ENCODE measurements at regions not wholly inside any gene's neighbourhood (a gene's known extent, or its start where the extent isn't known, plus 50 kb on each side); places are given as distances from the start of the nearest gene placed in this dataset.

- Histone ChIP-seq H3K9me1 (ENCODE audit: control insufficient read depth, extremely low read depth, insufficient read depth, low read length) (no peaks in the 10 kb centered on the region), H4K20me1 (ENCODE audit: control insufficient read depth, extremely low read depth, insufficient read depth, low read length) (no peaks in the 10 kb centered on the region), H3K9me3 (ENCODE audit: control insufficient read depth, low read depth, low read length) (no peaks in the 10 kb centered on the region), H3K4me3 (ENCODE audit: control insufficient read depth in 2 of 3, extremely low read depth in 1 of 3, insufficient read depth in 2 of 3, low read depth in 1 of 3, low read length in 3 of 3) (no peak overlapping the region), H3K27ac (ENCODE audit: control insufficient read depth, insufficient read depth, low read length) (no peak overlapping the region), H3K9ac (ENCODE audit: control insufficient read depth, extremely low read depth, insufficient read depth, low read length) (no peak overlapping the region), H3K79me2 (ENCODE audit: control insufficient read depth, insufficient read depth, low read length) (no peaks in the 10 kb centered on the region), H3K4me2 (ENCODE audit: control insufficient read depth, extremely low read depth, insufficient read depth, low read depth, low read length) (no peak overlapping the region), H3K4me1 (ENCODE audit: control insufficient read depth, extremely low read depth, insufficient read depth, low read length) (no peaks in the 10 kb centered on the region), H2AFZ (ENCODE audit: control insufficient read depth, low read length) (no peak overlapping the region), H3K36me3 (ENCODE audit: control insufficient read depth in 2 of 2, extremely low read depth in 1 of 2, insufficient read depth in 2 of 2, low read length in 2 of 2) (no peaks in the 10 kb centered on the region), H3K27me3 (ENCODE audit: control insufficient read depth, extremely low read depth, insufficient read depth, low read length) (peaks cover 15% of the 10 kb centered on the region)
- DNase-seq (ENCODE audit: low read depth, low spot score) (no peak), FAIRE-seq (no peak)
- dilution Hi-C loops (cut with MboI; ENCODE audit: extremely low pct_ligation_motif_present, low sequenced_read_pairs) = no loop called here
- TF ChIP-seq, protein P1, sequence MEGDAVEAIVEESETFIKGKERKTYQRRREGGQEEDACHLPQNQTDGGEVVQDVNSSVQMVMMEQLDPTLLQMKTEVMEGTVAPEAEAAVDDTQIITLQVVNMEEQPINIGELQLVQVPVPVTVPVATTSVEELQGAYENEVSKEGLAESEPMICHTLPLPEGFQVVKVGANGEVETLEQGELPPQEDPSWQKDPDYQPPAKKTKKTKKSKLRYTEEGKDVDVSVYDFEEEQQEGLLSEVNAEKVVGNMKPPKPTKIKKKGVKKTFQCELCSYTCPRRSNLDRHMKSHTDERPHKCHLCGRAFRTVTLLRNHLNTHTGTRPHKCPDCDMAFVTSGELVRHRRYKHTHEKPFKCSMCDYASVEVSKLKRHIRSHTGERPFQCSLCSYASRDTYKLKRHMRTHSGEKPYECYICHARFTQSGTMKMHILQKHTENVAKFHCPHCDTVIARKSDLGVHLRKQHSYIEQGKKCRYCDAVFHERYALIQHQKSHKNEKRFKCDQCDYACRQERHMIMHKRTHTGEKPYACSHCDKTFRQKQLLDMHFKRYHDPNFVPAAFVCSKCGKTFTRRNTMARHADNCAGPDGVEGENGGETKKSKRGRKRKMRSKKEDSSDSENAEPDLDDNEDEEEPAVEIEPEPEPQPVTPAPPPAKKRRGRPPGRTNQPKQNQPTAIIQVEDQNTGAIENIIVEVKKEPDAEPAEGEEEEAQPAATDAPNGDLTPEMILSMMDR (optimal IDR thresholded peaks at IDR 0.05 in 1 of 3, IDR thresholded peaks at IDR 0.05 in 1 of 3, conservative IDR thresholded peaks at IDR 0.05 in 1 of 3; ENCODE audit: extremely low read depth in 1 of 3, insufficient read depth in 2 of 3, low read length in 3 of 3) = no peak
- no peak for TF ChIP-seq EZH2 (IDR thresholded peaks at IDR 0.05; ENCODE audit: low read length)
Observed at GRCh38 chr16:73143002-73143401, 95.1 kb upstream of the ZFHX3 start.

DNA sequence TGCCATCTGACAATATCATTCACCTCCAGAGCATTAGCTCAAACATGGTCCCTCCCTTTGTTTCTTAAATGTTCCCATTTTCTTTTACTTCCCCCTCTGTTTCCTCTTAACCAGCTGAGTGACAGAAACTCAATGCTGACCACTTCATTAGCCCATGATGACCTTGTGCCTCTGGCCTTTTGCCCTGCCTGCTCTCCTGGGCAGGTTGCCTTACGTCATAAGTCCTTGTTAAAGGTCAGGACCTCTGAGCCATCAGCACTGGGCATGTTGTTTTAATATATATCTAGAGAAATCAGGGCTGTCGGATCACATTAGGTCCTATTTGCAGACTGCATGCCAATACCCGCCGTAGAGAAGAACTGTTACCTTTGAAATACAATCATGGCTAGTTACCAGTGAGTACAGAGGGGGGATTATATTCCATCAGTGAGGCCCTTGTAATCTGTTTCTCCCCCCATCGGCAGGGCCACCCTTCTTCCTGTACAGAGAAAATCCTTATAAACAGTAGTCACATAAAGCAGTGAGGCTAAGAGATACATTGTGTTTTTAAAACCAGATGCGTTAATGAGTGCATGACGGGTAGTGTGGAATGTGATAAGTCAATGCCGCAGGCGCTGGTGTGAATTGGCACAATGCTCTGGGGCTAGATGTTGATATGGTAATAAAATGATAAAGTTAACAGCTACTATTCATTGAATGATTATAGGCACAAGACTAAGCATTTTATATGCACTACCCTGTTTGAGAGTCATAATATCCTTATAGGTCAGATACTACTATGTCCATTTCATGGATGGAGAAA lies 94.3 kb upstream of the ZFHX3 start:
- no peaks in the 10 kb centered on the region for H3K4me1 ChIP-seq (ENCODE audit: control insufficient read depth, extremely low read depth, insufficient read depth, low read length)
- no peaks in the 10 kb centered on the region for H3K79me2 ChIP-seq (ENCODE audit: control insufficient read depth, insufficient read depth, low read length)
- DNase-seq (ENCODE audit: low read depth, low spot score) (no peak), FAIRE-seq (no peak)
- H3K9ac ChIP-seq (ENCODE audit: control insufficient read depth, extremely low read depth, insufficient read depth, low read length) = no peak overlapping the region
- H2AFZ ChIP-seq (ENCODE audit: control insufficient read depth, low read length) = no peak overlapping the region
- no peaks in the 10 kb centered on the region for H3K9me1 ChIP-seq (ENCODE audit: control insufficient read depth, extremely low read depth, insufficient read depth, low read length)
- H3K36me3 ChIP-seq (ENCODE audit: control insufficient read depth in 2 of 2, extremely low read depth in 1 of 2, insufficient read depth in 2 of 2, low read length in 2 of 2) = no peaks in the 10 kb centered on the region
- H3K4me2 ChIP-seq (ENCODE audit: control insufficient read depth, extremely low read depth, insufficient read depth, low read depth, low read length) = no peak overlapping the region
- no peaks in the 10 kb centered on the region for H3K9me3 ChIP-seq (ENCODE audit: control insufficient read depth, low read depth, low read length)
- no peaks in the 10 kb centered on the region for H4K20me1 ChIP-seq (ENCODE audit: control insufficient read depth, extremely low read depth, insufficient read depth, low read length)
- TF ChIP-seq, protein P1 (optimal IDR thresholded peaks at IDR 0.05 in 1 of 3, IDR thresholded peaks at IDR 0.05 in 1 of 3, conservative IDR thresholded peaks at IDR 0.05 in 1 of 3; ENCODE audit: extremely low read depth in 1 of 3, insufficient read depth in 2 of 3, low read length in 3 of 3) = no peak
- TF ChIP-seq EZH2 (IDR thresholded peaks at IDR 0.05; ENCODE audit: low read length) = no peak
- peaks cover 15% of the 10 kb centered on the region for H3K27me3 ChIP-seq (ENCODE audit: control insufficient read depth, extremely low read depth, insufficient read depth, low read length)
- H3K27ac ChIP-seq (ENCODE audit: control insufficient read depth, insufficient read depth, low read length) = no peak overlapping the region
- dilution Hi-C loops (cut with MboI; ENCODE audit: extremely low pct_ligation_motif_present, low sequenced_read_pairs) = no loop called here
- no peak overlapping the region for H3K4me3 ChIP-seq (ENCODE audit: control insufficient read depth in 2 of 3, extremely low read depth in 1 of 3, insufficient read depth in 2 of 3, low read depth in 1 of 3, low read length in 3 of 3)

All from keratinocyte (primary cell).